Keratinocyte (primary cell): ENCODE measurements at regions not wholly inside any gene's neighbourhood (a gene's known extent, or its start where the extent isn't known, plus 50 kb on each side); places are given as distances from the start of the nearest gene placed in this dataset.

Experiments
- DNase-seq: peaks from one replicate; pipeline ENCODE4 v3.0.0-alpha.2; 2011; ENCODE audit warnings: low read depth, missing footprints, low spot score
- FAIRE-seq: peaks from 2 replicates; lab custom pipeline; 2011; peaks lifted over from hg19 to GRCh38; lab: Jason Lieb, UNC
- H2AFZ ChIP-seq: 2 replicates; pipeline ENCODE4 v1.6.0; 2012; ENCODE audit warnings: low read length, control low read depth, inconsistent platforms; ENCODE audit not compliant: control insufficient read depth
- H3K27ac ChIP-seq: 2 replicates; pipeline ENCODE4 v1.5.1; 2011; ENCODE audit warnings: low read length; ENCODE audit not compliant: control insufficient read depth, insufficient read depth
- H3K27me3 ChIP-seq: 3 replicates; pipeline ENCODE4 v1.6.0; 2011; ENCODE audit warnings: low read length; ENCODE audit not compliant: control insufficient read depth, insufficient read depth; ENCODE audit errors: extremely low read depth
- H3K36me3 ChIP-seq, 2 experiments: 2 replicates in 1 of 2; 3 replicates in 1 of 2; pipeline ENCODE4 v1.5.1; 2011; ENCODE audit warnings: low read length in 2 of 2, mild to moderate bottlenecking in 1 of 2; ENCODE audit not compliant: control insufficient read depth in 2 of 2, insufficient read depth in 2 of 2; ENCODE audit errors: extremely low read depth in 1 of 2
- H3K4me1 ChIP-seq: 3 replicates; pipeline ENCODE4 v1.5.1; 2011; ENCODE audit warnings: low read length; ENCODE audit not compliant: control insufficient read depth, insufficient read depth; ENCODE audit errors: extremely low read depth
- H3K4me2 ChIP-seq: 3 replicates; pipeline ENCODE4 v1.6.0; 2011; ENCODE audit warnings: low read depth, low read length; ENCODE audit not compliant: control insufficient read depth, insufficient read depth; ENCODE audit errors: extremely low read depth
- H3K4me3 ChIP-seq, 3 experiments: fragments of 200-600 bp in 1 of 3; sonication (generic) in 1 of 3; 2 replicates in 2 of 3; 3 replicates in 1 of 3; pipeline ENCODE4 v1.5.1; 2011 to 2016; ENCODE audit warnings: low read length in 3 of 3, mild to moderate bottlenecking in 3 of 3, control low read depth in 2 of 3, inconsistent platforms in 1 of 3, low read depth in 1 of 3, mixed read lengths in 1 of 3, mixed run types in 1 of 3, moderate library complexity in 1 of 3; ENCODE audit not compliant: control insufficient read depth in 2 of 3, insufficient read depth in 2 of 3; ENCODE audit errors: extremely low read depth in 1 of 3
- H3K79me2 ChIP-seq: 2 replicates; pipeline ENCODE4 v1.6.0; 2012; ENCODE audit warnings: low read length; ENCODE audit not compliant: control insufficient read depth, insufficient read depth
- H3K9ac ChIP-seq: 3 replicates; pipeline ENCODE4 v1.6.0; 2011; ENCODE audit warnings: low read length; ENCODE audit not compliant: control insufficient read depth, insufficient read depth; ENCODE audit errors: extremely low read depth
- H3K9me1 ChIP-seq: 3 replicates; pipeline ENCODE4 v1.6.0; 2011; ENCODE audit warnings: low read length; ENCODE audit not compliant: control insufficient read depth, insufficient read depth; ENCODE audit errors: extremely low read depth
- H3K9me3 ChIP-seq: 2 replicates; pipeline ENCODE4 v1.5.1; 2012; ENCODE audit warnings: low read depth, low read length; ENCODE audit not compliant: control insufficient read depth
- H4K20me1 ChIP-seq: 3 replicates; pipeline ENCODE4 v1.6.0; 2011; ENCODE audit warnings: low read length; ENCODE audit not compliant: control insufficient read depth, insufficient read depth; ENCODE audit errors: extremely low read depth
- CTCF ChIP-seq, 3 experiments: IDR thresholded peaks in 1 of 3; conservative IDR thresholded peaks in 1 of 3; optimal IDR thresholded peaks in 1 of 3; 2 replicates in 2 of 3; 3 replicates in 1 of 3; pipeline versions ENCODE3 to v1.5.1; 2011; ENCODE audit warnings: low read length in 3 of 3, mild to moderate bottlenecking in 3 of 3, moderate library complexity in 2 of 3, control low read depth in 1 of 3, inconsistent platforms in 1 of 3; ENCODE audit not compliant: insufficient read depth in 2 of 3; ENCODE audit errors: extremely low read depth in 1 of 3
- EZH2 ChIP-seq: IDR thresholded peaks from one replicate; pipeline ENCODE4 v1.6.1; 2012; ENCODE audit warnings: inconsistent platforms, mild to moderate bottlenecking, low read length, moderate library complexity
- dilution Hi-C: fragments of 300-500 bp; cut with MboI; formaldehyde crosslinking; loops from one replicate; pipeline ENCODE4 v1.7.0; 2020; ENCODE audit warnings: low sequenced_read_pairs; ENCODE audit not compliant: extremely low pct_ligation_motif_present

- no peak overlapping the region for H3K27ac ChIP-seq
- FAIRE-seq, result no peak
- dilution Hi-C loops, result no loop called here
- no peaks in the 10 kb centered on the region for H3K79me2 ChIP-seq
- H3K9me1 ChIP-seq, result no peaks in the 10 kb centered on the region
- no peak overlapping the region for H3K4me2 ChIP-seq
- H3K27me3 ChIP-seq, result no peaks in the 10 kb centered on the region
- no peak overlapping the region for H3K4me3 ChIP-seq
- no peak overlapping the region for H3K9ac ChIP-seq
- no peak for DNase-seq
- H3K4me1 ChIP-seq, result no peaks in the 10 kb centered on the region
- no peak overlapping the region for H2AFZ ChIP-seq
- H3K36me3 ChIP-seq, result no peaks in the 10 kb centered on the region
- no peaks in the 10 kb centered on the region for H4K20me1 ChIP-seq
- TF ChIP-seq EZH2, result no peak
- TF ChIP-seq CTCF (optimal IDR thresholded peaks at IDR 0.05 in 1 of 3, IDR thresholded peaks at IDR 0.05 in 1 of 3, conservative IDR thresholded peaks at IDR 0.05 in 1 of 3; ENCODE audit: extremely low read depth in 1 of 3, insufficient read depth in 2 of 3, low read length in 3 of 3), result no peak
- peaks cover 4% of the 10 kb centered on the region for H3K9me3 ChIP-seq
Measured at GRCh38 chr12:126084480-126084879, 1019.2 kb downstream of the AACS start.

GRCh38 chr12:126086242-126086641 lies 1021.0 kb downstream of the AACS start:
- no peak for TF ChIP-seq EZH2
- no peak for TF ChIP-seq CTCF (optimal IDR thresholded peaks at IDR 0.05 in 1 of 3, IDR thresholded peaks at IDR 0.05 in 1 of 3, conservative IDR thresholded peaks at IDR 0.05 in 1 of 3; ENCODE audit: extremely low read depth in 1 of 3, insufficient read depth in 2 of 3, low read length in 3 of 3)
- H3K9ac ChIP-seq, result no peak overlapping the region
- no peaks in the 10 kb centered on the region for H3K36me3 ChIP-seq
- H3K27ac ChIP-seq, result no peak overlapping the region
- no peak overlapping the region for H3K4me3 ChIP-seq
- H2AFZ ChIP-seq, result no peak overlapping the region
- FAIRE-seq (no peak), DNase-seq (no peak)
- H3K9me3 ChIP-seq, result peaks cover 4% of the 10 kb centered on the region
- H3K79me2 ChIP-seq, result no peaks in the 10 kb centered on the region
- dilution Hi-C loops, result no loop called here
- no peak overlapping the region for H3K4me2 ChIP-seq
- no peaks in the 10 kb centered on the region for H3K4me1 ChIP-seq
- H3K9me1 ChIP-seq, result no peaks in the 10 kb centered on the region
- H4K20me1 ChIP-seq, result no peaks in the 10 kb centered on the region
- H3K27me3 ChIP-seq, result no peaks in the 10 kb centered on the region
